ENCODE measurements at regions not wholly inside any gene's neighbourhood (a gene's known extent, or its start where the extent isn't known, plus 50 kb on each side); places are given as distances from the start of the nearest gene placed in this dataset.

- no peak for TF ChIP-seq CTCF (IDR thresholded peaks at IDR 0.05)
- no peak for TF ChIP-seq POLR2A (IDR thresholded peaks at IDR 0.05)
- no peak for TF ChIP-seq EP300 (IDR thresholded peaks at IDR 0.05)
- no peak for TF ChIP-seq POLR2AphosphoS5 (IDR thresholded peaks at IDR 0.05)
These were observed 274.8 kb upstream of the SPAG17 start for GRCh38 chr1:118459871-118460270.
